Thoracic aorta (tissue), 2 donors: ENCODE measurements at regions not wholly inside any gene's neighbourhood (a gene's known extent, or its start where the extent isn't known, plus 50 kb on each side); places are given as distances from the start of the nearest gene placed in this dataset.

ENCODE experiments used
- ATAC-seq: fragments of 150-250 bp; one replicate; pipeline ENCODE4 v1.8.0; 2017; ENCODE audit warnings: low read depth; ENCODE audit not compliant: insufficient number of reproducible peaks, low FRiP score
- DNase-seq: peaks from one replicate; pipeline ENCODE4 v3.0.0-alpha.2; 2020; ENCODE audit warnings: low spot score
- H3K27ac ChIP-seq, 2 donors: fragments of 200-600 bp; sonication (generic); 1 replicate in 1 of 2; 2 replicates in 1 of 2; pipeline ENCODE4 v1.5.1; 2016; ENCODE audit warnings: mild to moderate bottlenecking in 2 of 2, moderate library complexity in 2 of 2
- H3K27me3 ChIP-seq: fragments of 200-600 bp; sonication (generic); replicated peaks from 2 replicates; pipeline ENCODE4 v1.6.0; 2016; ENCODE audit warnings: mild to moderate bottlenecking; ENCODE audit not compliant: insufficient read depth
- H3K36me3 ChIP-seq: fragments of 200-600 bp; sonication (generic); one replicate; pipeline ENCODE4 v1.5.1; 2016
- H3K4me1 ChIP-seq, 2 donors: fragments of 200-600 bp; sonication (generic); 1 replicate in 1 of 2; 2 replicates in 1 of 2; pipeline versions ENCODE4 v1.5.1 to v1.6.0; 2016; ENCODE audit warnings: low read depth in 2 of 2, mild to moderate bottlenecking in 1 of 2; ENCODE audit not compliant: control insufficient read depth in 1 of 2
- H3K4me3 ChIP-seq: fragments of 200-600 bp; sonication (generic); 2 replicates; pipeline ENCODE4 v1.5.1; 2016; ENCODE audit warnings: mild to moderate bottlenecking
- H3K9me3 ChIP-seq: fragments of 200-600 bp; sonication (generic); 2 replicates; pipeline ENCODE4 v1.5.1; 2016
- CTCF ChIP-seq: fragments of 200-600 bp; sonication (generic); IDR thresholded peaks from one replicate; pipeline ENCODE4 v1.5.1; 2019; ENCODE audit warnings: antibody characterized with exemption

GRCh38 chr13:56886398-56886797 lies 254.3 kb upstream of the PRR20A start:
- Histone ChIP-seq H3K27me3 (no peaks in the 10 kb centered on the region), H3K27ac (no peak overlapping the region), H3K4me1 (no peaks in the 10 kb centered on the region), H3K4me3 (no peak overlapping the region), H3K36me3 (no peaks in the 10 kb centered on the region), H3K9me3 (no peaks in the 10 kb centered on the region)
- no peak for TF ChIP-seq CTCF
- ATAC-seq = no peak
- no peak for DNase-seq

DNA sequence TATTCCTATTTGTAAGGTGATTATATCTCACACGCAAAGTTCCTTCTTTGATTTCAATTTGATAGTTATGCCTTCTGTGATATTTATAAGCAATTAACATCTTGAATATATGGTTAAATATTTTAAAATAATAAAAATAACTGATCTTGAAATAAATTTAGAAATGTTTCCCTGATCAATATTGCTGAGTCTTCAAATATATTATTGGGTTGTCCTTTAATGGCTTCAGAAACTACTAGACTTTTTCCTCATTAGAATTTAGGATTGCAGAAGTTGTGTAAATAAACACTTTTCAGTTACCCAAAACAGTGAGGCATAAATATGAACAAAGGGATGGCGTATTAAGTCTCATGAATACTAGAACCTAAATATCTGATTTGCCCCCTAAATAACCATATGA lies 252.3 kb upstream of the PRR20A start:
- Histone ChIP-seq H3K4me3 (no peak overlapping the region), H3K4me1 (no peaks in the 10 kb centered on the region), H3K27me3 (no peaks in the 10 kb centered on the region), H3K36me3 (no peaks in the 10 kb centered on the region), H3K27ac (no peak overlapping the region), H3K9me3 (no peaks in the 10 kb centered on the region)
- TF ChIP-seq CTCF = no peak
- ATAC-seq (no peak), DNase-seq (no peak)

GRCh38 chr13:56893843-56894242 lies 246.9 kb upstream of the PRR20A start:
- no peaks in the 10 kb centered on the region for H3K9me3 ChIP-seq
- no peak for ATAC-seq
- DNase-seq = no peak
- H3K36me3 ChIP-seq = no peaks in the 10 kb centered on the region
- no peak overlapping the region for H3K27ac ChIP-seq
- TF ChIP-seq CTCF = no peak
- no peaks in the 10 kb centered on the region for H3K27me3 ChIP-seq
- no peak overlapping the region for H3K4me3 ChIP-seq
- no peaks in the 10 kb centered on the region for H3K4me1 ChIP-seq

DNA sequence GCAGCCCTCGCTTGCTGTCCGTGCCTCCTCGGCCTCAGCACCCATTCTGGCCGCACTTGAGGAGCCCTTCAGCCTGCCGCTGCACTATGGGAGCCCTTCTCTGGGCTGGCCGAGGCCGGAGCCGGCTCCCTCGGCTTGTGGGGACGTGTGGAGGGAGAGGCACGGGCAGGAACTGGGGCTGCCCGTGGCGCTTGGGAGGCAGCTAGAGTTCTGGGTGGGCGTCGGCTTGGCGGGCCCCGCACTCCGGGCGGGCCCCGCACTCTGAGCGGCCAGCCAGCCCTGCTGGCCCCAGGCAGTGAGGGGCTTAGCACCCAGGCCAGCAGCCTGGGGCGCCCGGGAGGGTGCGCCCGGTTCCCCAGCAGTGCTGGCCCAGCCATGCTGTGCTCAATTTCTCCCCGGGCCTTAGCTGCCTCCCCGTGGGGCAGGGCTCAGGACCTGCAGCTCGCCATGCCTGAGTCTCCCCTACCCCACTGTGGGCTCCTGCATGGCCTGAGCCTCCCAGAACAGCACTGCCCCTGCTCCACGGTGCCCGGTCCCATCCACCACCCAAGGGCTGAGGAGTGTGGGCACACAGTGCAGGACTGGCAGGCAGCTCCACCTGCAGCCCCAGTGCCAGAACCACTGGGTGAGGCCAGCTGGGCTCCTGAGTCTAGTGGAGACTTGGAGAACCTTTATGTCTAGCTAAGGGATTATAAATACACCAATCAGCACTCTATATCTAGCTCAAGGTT lies 240.0 kb upstream of the PRR20A start:
- H3K36me3 ChIP-seq = no peaks in the 10 kb centered on the region
- no peaks in the 10 kb centered on the region for H3K27me3 ChIP-seq
- H3K27ac ChIP-seq = no peak overlapping the region
- DNase-seq = no peak
- TF ChIP-seq CTCF = no peak
- no peaks in the 10 kb centered on the region for H3K9me3 ChIP-seq
- ATAC-seq = no peak
- no peaks in the 10 kb centered on the region for H3K4me1 ChIP-seq
- H3K4me3 ChIP-seq = no peak overlapping the region

DNA sequence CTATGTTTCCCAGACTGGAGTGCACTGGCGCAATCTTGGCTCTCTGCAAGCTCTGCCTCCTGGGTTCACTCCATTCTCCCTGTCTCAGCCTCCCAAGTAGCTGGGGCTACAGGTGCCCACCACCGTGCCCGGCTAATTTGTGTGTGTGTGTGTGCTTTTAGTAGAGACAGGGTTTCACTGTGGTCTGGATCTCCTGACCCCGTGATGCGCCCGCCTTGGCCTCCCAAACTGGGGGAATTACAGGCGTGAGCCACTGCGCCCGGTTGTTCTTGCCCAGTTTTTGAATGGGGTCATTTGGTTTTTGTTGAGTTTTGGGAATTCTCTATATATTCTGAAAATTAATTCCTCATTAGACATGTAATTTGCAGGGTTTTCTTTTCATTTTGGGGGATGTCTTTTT lies 238.4 kb upstream of the PRR20A start:
- H3K27ac ChIP-seq = no peak overlapping the region
- no peaks in the 10 kb centered on the region for H3K36me3 ChIP-seq
- H3K4me3 ChIP-seq = no peak overlapping the region
- DNase-seq (no peak), ATAC-seq (no peak)
- H3K27me3 ChIP-seq = no peaks in the 10 kb centered on the region
- TF ChIP-seq CTCF = no peak
- H3K9me3 ChIP-seq = no peaks in the 10 kb centered on the region
- H3K4me1 ChIP-seq = no peaks in the 10 kb centered on the region
